ENCODE measurements at regions not wholly inside any gene's neighbourhood (a gene's known extent, or its start where the extent isn't known, plus 50 kb on each side); places are given as distances from the start of the nearest gene placed in this dataset.
A peak's percentile ranks its signal among the peaks of the same experiment; 100 is the strongest.
"Not testable (repeated sequence)": the region's sequence is repeated elsewhere in the genome, so short reads cannot be mapped to it uniquely, and the experiment has no call there.

GRCh38 chr12:97876780-97877179, 414.2 kb downstream of the RMST start:
- no peak for TF ChIP-seq CTCF (IDR thresholded peaks at IDR 0.05; ENCODE audit: control extremely low read depth, extremely low read depth)
- WGBS, 2 donors = 73% methylated on average over 4 of the region's 4 CpGs
- Histone ChIP-seq H3K9ac (ENCODE audit: insufficient read depth in 1 of 2, low read length in 2 of 2) (no peak overlapping the region), H3K9me3 (ENCODE audit: control insufficient read depth in 4 of 4, insufficient read depth in 3 of 4, low read length in 3 of 4) (no peaks in the 10 kb centered on the region), H3K27ac (ENCODE audit: low read depth in 1 of 2, low read length in 1 of 2) (no peak overlapping the region), H3K4me3 (no peak overlapping the region), H3K27me3 (ENCODE audit: control insufficient read depth in 3 of 3, insufficient read depth in 3 of 3, low read length in 2 of 3) (no peaks in the 10 kb centered on the region), H3K36me3 (ENCODE audit: control insufficient read depth in 4 of 4, insufficient read depth in 4 of 4, low read length in 4 of 4) (no peaks in the 10 kb centered on the region), H3K4me1 (ENCODE audit: control insufficient read depth in 5 of 5, insufficient read depth in 5 of 5, low read length in 5 of 5) (no peaks in the 10 kb centered on the region)
- no peak for DNase-seq
- ATAC-seq (ENCODE audit: insufficient read depth, low FRiP score) = no peak

- no peaks in the 10 kb centered on the region for H3K36me3 ChIP-seq (ENCODE audit: control insufficient read depth in 4 of 4, insufficient read depth in 4 of 4, low read length in 4 of 4)
- H3K4me3 ChIP-seq = no peak overlapping the region
- no peak for ATAC-seq (ENCODE audit: insufficient read depth, low FRiP score)
- no peaks in the 10 kb centered on the region for H3K9me3 ChIP-seq (ENCODE audit: control insufficient read depth in 4 of 4, insufficient read depth in 3 of 4, low read length in 3 of 4)
- DNase-seq = no peak
- no peak for TF ChIP-seq CTCF (IDR thresholded peaks at IDR 0.05; ENCODE audit: control extremely low read depth, extremely low read depth)
- H3K27me3 ChIP-seq (ENCODE audit: control insufficient read depth in 3 of 3, insufficient read depth in 3 of 3, low read length in 2 of 3) = no peaks in the 10 kb centered on the region
- H3K4me1 ChIP-seq (ENCODE audit: control insufficient read depth in 5 of 5, insufficient read depth in 5 of 5, low read length in 5 of 5) = no peaks in the 10 kb centered on the region
- no peak overlapping the region for H3K27ac ChIP-seq (ENCODE audit: low read depth in 1 of 2, low read length in 1 of 2)
- no peak overlapping the region for H3K9ac ChIP-seq (ENCODE audit: insufficient read depth in 1 of 2, low read length in 2 of 2)
Measured at GRCh38 chr12:97877404-97877803, 414.8 kb downstream of the RMST start.

- no peaks in the 10 kb centered on the region for H3K27me3 ChIP-seq (ENCODE audit: control insufficient read depth in 3 of 3, insufficient read depth in 3 of 3, low read length in 2 of 3)
- no peaks in the 10 kb centered on the region for H3K9me3 ChIP-seq (ENCODE audit: control insufficient read depth in 4 of 4, insufficient read depth in 3 of 4, low read length in 3 of 4)
- TF ChIP-seq CTCF (IDR thresholded peaks at IDR 0.05; ENCODE audit: control extremely low read depth, extremely low read depth) = no peak
- H3K4me3 ChIP-seq = no peak overlapping the region
- WGBS, 2 donors = 58 to 80% methylated on average over 4 of the region's 4 CpGs
- no peak overlapping the region for H3K9ac ChIP-seq (ENCODE audit: insufficient read depth in 1 of 2, low read length in 2 of 2)
- no peak overlapping the region for H3K27ac ChIP-seq (ENCODE audit: low read depth in 1 of 2, low read length in 1 of 2)
- ATAC-seq (ENCODE audit: insufficient read depth, low FRiP score) (no peak), DNase-seq (peak in 1 of 3 donors; percentile 40)
- H3K4me1 ChIP-seq (ENCODE audit: control insufficient read depth in 5 of 5, insufficient read depth in 5 of 5, low read length in 5 of 5) = peaks cover 0 to 4% (median 0%) of the 10 kb centered on the region in 5 donors
- no peaks in the 10 kb centered on the region for H3K36me3 ChIP-seq (ENCODE audit: control insufficient read depth in 4 of 4, insufficient read depth in 4 of 4, low read length in 4 of 4)
Measured at GRCh38 chr12:97886511-97887176, 424.0 kb downstream of the RMST start.

GRCh38 chr12:97897881-97898280, 435.3 kb downstream of the RMST start:
- H3K9me3 ChIP-seq (ENCODE audit: control insufficient read depth in 4 of 4, insufficient read depth in 3 of 4, low read length in 3 of 4); H3K4me1 ChIP-seq (ENCODE audit: control insufficient read depth in 5 of 5, insufficient read depth in 5 of 5, low read length in 5 of 5); H3K27me3 ChIP-seq (ENCODE audit: control insufficient read depth in 3 of 3, insufficient read depth in 3 of 3, low read length in 2 of 3); H3K4me3 ChIP-seq; H3K27ac ChIP-seq (ENCODE audit: low read depth in 1 of 2, low read length in 1 of 2); H3K36me3 ChIP-seq (ENCODE audit: control insufficient read depth in 4 of 4, insufficient read depth in 4 of 4, low read length in 4 of 4); ATAC-seq (ENCODE audit: insufficient read depth, low FRiP score); DNase-seq; H3K9ac ChIP-seq (ENCODE audit: insufficient read depth in 1 of 2, low read length in 2 of 2): not testable (repeated sequence)
- 35 to 38% methylated on average over 6 of the region's 6 CpGs for WGBS, 2 donors
